Esophagus muscularis mucosa (tissue), 4 donors: ENCODE measurements at regions not wholly inside any gene's neighbourhood (a gene's known extent, or its start where the extent isn't known, plus 50 kb on each side); places are given as distances from the start of the nearest gene placed in this dataset.

Experiments used
- DNase-seq: peaks from one replicate; pipeline ENCODE4 v3.0.0-alpha.2; 2017; ENCODE audit errors: extremely low spot score
- H3K27ac ChIP-seq, 4 donors: fragments of 200-600 bp; sonication (generic); replicated peaks in 1 of 4; 1 replicate in 3 of 4; 2 replicates in 1 of 4; pipeline ENCODE4 v1.5.1; 2016 to 2019; ENCODE audit warnings: mild to moderate bottlenecking in 1 of 4
- H3K27me3 ChIP-seq, 4 donors: fragments of 200-600 bp; sonication (generic); one replicate each; pipeline versions ENCODE4 v1.5.1 to v1.6.0; 2016 to 2019
- H3K36me3 ChIP-seq, 4 donors: fragments of 200-600 bp; sonication (generic); one replicate each; pipeline ENCODE4 v1.5.1; 2016 to 2019
- H3K4me1 ChIP-seq, 4 donors: fragments of 200-600 bp; sonication (generic); one replicate each; pipeline ENCODE4 v1.5.1; 2016 to 2019
- H3K4me3 ChIP-seq, 4 donors: fragments of 200-600 bp; sonication (generic); 1 replicate in 2 of 4; 2 replicates in 2 of 4; pipeline ENCODE4 v1.5.1; 2016 to 2019; ENCODE audit warnings: mild to moderate bottlenecking in 4 of 4, moderate library complexity in 1 of 4
- H3K9me3 ChIP-seq, 4 donors: fragments of 200-600 bp; sonication (generic); 1 replicate in 3 of 4; 2 replicates in 1 of 4; pipeline ENCODE4 v1.5.1; 2016 to 2019
- EP300 ChIP-seq: sonication (generic); formaldehyde crosslinking; IDR thresholded peaks from one replicate; pipeline ENCODE4 v1.6.1; 2017; ENCODE audit warnings: antibody characterized with exemption
- POLR2A ChIP-seq: fragments of 450-650 bp; IDR thresholded peaks from one replicate; pipeline ENCODE4 v1.6.1; 2017; ENCODE audit warnings: antibody characterized with exemption, moderate library complexity, mild to moderate bottlenecking, low read depth
- POLR2AphosphoS5 ChIP-seq, 2 donors: sonication (generic); formaldehyde crosslinking; IDR thresholded peaks; one replicate each; pipeline ENCODE4 v1.6.1; 2017; ENCODE audit warnings: antibody characterized with exemption in 2 of 2
- WGBS: methylation state at CpG from one replicate; pipeline ENCODE4 v1.1.5; 2018; 5-methylcytosine and 5-hydroxymethylcytosine counted together
- intact Hi-C: fragments of 100-400 bp; cut with DNase I; formaldehyde crosslinking; loops from one replicate; pipeline ENCODE4 v1.15.1; 2023
- TF ChIP-seq, protein P1 (sequence below), 3 experiments: fragments of 200-600 bp in 2 of 3; fragments of 450-650 bp in 1 of 3; sonication (generic) in 2 of 3; IDR thresholded peaks; one replicate each; pipeline ENCODE4 v1.5.1; 2017 to 2019; ENCODE audit warnings: antibody characterized with exemption in 3 of 3, mild to moderate bottlenecking in 2 of 3, moderate library complexity in 1 of 3

DNA sequence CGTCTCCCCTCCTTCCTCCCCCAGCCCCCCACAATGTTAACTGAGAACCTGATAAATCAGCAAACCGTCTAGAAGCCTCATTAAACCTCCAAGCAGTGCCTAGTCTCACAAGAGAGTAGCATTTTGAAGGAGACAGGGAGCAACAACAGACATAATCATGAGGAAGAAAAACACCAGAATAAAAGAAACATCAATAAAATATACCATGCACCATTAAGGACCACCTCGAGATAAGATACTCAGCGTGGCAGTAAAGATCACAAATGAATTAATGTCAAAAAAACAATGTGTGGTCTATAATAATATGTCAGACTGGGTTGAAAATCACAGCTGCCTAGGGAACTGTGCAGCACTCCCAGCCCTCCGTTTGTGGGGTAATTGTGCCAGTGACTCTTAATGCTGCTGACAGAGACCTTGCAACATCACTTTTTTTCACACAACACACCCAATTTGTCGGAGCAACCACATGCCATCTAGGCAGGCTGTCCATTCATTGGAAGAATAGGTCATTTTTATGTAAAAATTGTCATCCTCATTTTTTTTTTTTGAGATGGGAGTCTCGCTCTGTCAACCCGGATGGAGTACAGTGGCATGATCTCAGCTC lies 450.8 kb upstream of the WWC1 start:
- H3K4me3 ChIP-seq, result no peak overlapping the region
- WGBS, result 65% methylated on average over 8 of the region's 8 CpGs

DNA sequence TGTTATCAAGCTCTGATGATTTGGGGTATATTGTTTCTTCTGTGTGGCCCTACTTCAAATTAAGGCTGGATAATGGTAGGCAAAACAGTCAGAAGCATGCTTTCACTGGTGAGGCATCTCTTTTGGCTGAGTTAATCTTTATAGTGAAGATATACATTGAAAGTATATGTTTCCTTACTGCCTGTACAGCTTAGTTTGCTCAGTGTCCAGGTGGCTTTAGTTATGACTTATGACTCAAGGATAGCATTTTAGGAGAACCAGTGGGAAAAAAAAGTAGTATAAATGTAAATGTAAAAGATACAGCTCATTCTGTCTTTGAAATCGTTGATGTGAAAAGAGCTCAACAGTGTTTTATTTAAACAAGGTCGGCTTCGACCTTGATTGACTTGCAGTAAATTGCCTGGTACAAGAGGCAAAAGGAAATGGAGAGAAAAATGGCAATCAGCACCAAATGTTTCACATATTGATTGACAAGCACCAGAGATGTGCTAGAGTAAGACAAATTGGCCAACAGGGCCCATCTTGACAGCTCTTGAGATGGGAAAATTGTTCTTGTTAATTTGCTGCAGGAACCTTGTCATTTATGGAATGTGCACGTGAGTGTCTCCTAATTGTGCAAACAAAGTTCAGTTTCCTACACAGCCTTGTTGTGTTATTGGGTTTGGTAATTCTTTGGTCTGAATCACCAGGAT lies 447.4 kb upstream of the WWC1 start:
- Histone ChIP-seq H3K36me3 (no peaks in the 10 kb centered on the region), H3K4me1 (no peaks in the 10 kb centered on the region), H3K4me3 (no peak overlapping the region), H3K27ac (no peak overlapping the region), H3K9me3 (no peaks in the 10 kb centered on the region), H3K27me3 (no peaks in the 10 kb centered on the region)
- TF ChIP-seq POLR2AphosphoS5 (IDR thresholded peaks at IDR 0.05) (no peak), EP300 (no peak), POLR2A (no peak)
- TF ChIP-seq, protein P1, sequence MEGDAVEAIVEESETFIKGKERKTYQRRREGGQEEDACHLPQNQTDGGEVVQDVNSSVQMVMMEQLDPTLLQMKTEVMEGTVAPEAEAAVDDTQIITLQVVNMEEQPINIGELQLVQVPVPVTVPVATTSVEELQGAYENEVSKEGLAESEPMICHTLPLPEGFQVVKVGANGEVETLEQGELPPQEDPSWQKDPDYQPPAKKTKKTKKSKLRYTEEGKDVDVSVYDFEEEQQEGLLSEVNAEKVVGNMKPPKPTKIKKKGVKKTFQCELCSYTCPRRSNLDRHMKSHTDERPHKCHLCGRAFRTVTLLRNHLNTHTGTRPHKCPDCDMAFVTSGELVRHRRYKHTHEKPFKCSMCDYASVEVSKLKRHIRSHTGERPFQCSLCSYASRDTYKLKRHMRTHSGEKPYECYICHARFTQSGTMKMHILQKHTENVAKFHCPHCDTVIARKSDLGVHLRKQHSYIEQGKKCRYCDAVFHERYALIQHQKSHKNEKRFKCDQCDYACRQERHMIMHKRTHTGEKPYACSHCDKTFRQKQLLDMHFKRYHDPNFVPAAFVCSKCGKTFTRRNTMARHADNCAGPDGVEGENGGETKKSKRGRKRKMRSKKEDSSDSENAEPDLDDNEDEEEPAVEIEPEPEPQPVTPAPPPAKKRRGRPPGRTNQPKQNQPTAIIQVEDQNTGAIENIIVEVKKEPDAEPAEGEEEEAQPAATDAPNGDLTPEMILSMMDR (IDR thresholded peaks at IDR 0.05), result no peak
- WGBS, result 57% methylated on average over 4 of the region's 4 CpGs
- intact Hi-C loops, result no loop called here
- no peak for DNase-seq

More for the DNA sequence above, 450.8 kb upstream of the WWC1 start:
- no peaks in the 10 kb centered on the region for H3K27me3 ChIP-seq
- TF ChIP-seq POLR2A (no peak), EP300 (no peak), POLR2AphosphoS5 (IDR thresholded peaks at IDR 0.05) (no peak)
- TF ChIP-seq, protein P1 (IDR thresholded peaks at IDR 0.05), result no peak
- no peaks in the 10 kb centered on the region for H3K9me3 ChIP-seq
- H3K27ac ChIP-seq, result no peak overlapping the region
- H3K4me1 ChIP-seq, result no peaks in the 10 kb centered on the region
- intact Hi-C loops, result no loop called here
- H3K36me3 ChIP-seq, result no peaks in the 10 kb centered on the region
- no peak for DNase-seq

DNA sequence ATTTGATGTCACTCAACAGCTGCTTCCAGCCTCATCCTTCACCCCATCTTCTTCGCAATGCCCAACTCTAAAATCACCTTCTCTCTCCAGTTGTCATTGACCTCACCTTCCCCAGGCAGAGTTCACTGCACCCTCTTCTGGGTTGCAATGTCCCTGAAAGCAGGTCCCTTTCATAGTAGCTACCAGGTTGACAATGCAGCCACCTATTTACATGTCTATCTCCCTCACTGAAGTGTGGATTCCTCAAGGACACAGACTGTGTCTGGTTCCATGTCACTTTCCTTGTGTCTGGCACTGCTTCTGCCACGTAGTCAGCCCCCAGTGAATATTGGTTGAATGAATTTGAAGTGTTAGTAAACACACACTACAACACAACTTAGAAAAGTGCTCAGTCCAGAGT lies 445.5 kb upstream of the WWC1 start:
- intact Hi-C loops, result no loop called here
- TF ChIP-seq POLR2AphosphoS5 (IDR thresholded peaks at IDR 0.05), result no peak
- TF ChIP-seq, protein P1 (IDR thresholded peaks at IDR 0.05), result no peak
- TF ChIP-seq POLR2A, result no peak
- no peak for TF ChIP-seq EP300
- Histone ChIP-seq H3K9me3 (no peaks in the 10 kb centered on the region), H3K4me3 (no peak overlapping the region), H3K4me1 (no peaks in the 10 kb centered on the region), H3K27me3 (no peaks in the 10 kb centered on the region), H3K27ac (no peak overlapping the region), H3K36me3 (no peaks in the 10 kb centered on the region)
- whole genome bisulfite sequencing, result 59% methylated on average over 2 of the region's 2 CpGs
- DNase-seq, result no peak

DNA sequence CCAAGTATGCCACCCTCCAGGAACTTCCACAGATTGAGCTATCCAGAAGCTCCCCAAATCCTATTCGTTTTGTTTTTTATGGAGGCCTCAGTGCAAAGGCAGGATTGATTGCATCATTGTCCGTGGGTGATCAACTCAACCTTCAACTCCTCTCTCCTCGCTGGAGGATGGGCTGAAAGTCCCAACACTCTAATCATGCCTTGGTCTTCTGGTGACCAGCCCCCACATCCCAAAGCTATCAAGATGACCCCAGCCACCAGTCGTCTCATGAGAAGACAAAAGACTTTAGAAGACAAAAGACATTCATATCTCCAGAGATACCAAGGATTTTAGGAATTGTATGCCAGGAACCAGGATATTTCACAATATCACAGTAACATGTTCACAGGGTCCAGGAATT lies 441.6 kb upstream of the WWC1 start:
- no peak overlapping the region for H3K4me3 ChIP-seq
- H3K27me3 ChIP-seq, result no peaks in the 10 kb centered on the region
- no peaks in the 10 kb centered on the region for H3K36me3 ChIP-seq
- H3K9me3 ChIP-seq, result no peaks in the 10 kb centered on the region
- WGBS, result 90% methylated on average over 4 of the region's 4 CpGs
- no peak overlapping the region for H3K27ac ChIP-seq
- DNase-seq, result no peak
- peaks cover 0 to 6% (median 0%) of the 10 kb centered on the region in 4 donors for H3K4me1 ChIP-seq
- intact Hi-C loops, result no loop called here
- TF ChIP-seq, protein P1 (IDR thresholded peaks at IDR 0.05), result no peak
- no peak for TF ChIP-seq POLR2AphosphoS5 (IDR thresholded peaks at IDR 0.05)
- no peak for TF ChIP-seq EP300
- no peak for TF ChIP-seq POLR2A
